Small intestine (tissue), 7 donors: ENCODE measurements at regions not wholly inside any gene's neighbourhood (a gene's known extent, or its start where the extent isn't known, plus 50 kb on each side); places are given as distances from the start of the nearest gene placed in this dataset.

ENCODE experiments used
- DNase-seq, 2 donors: peaks; one replicate each; pipeline versions ENCODE4 v3.0.0 to v3.0.0-alpha.2; 2013
- FAIRE-seq: peaks from 2 replicates; lab custom pipeline; 2012; peaks lifted over from hg19 to GRCh38; lab: Jason Lieb, UNC
- H3K27ac ChIP-seq, 3 donors: one replicate each; pipeline ENCODE4 v1.5.1; 2013; ENCODE audit warnings: low read length in 2 of 3, mild to moderate bottlenecking in 2 of 3, control low read depth in 1 of 3, inconsistent platforms in 1 of 3, low read depth in 1 of 3, moderate library complexity in 1 of 3
- H3K27me3 ChIP-seq, 3 donors: one replicate each; pipeline ENCODE4 v1.6.1; 2013; ENCODE audit warnings: low read length in 3 of 3, inconsistent platforms in 1 of 3; ENCODE audit not compliant: control insufficient read depth in 3 of 3, insufficient read depth in 3 of 3
- H3K36me3 ChIP-seq, 3 donors: one replicate each; pipeline ENCODE4 v1.6.1; 2013; ENCODE audit warnings: low read length in 3 of 3, inconsistent platforms in 1 of 3, low read depth in 1 of 3, mild to moderate bottlenecking in 1 of 3, moderate library complexity in 1 of 3; ENCODE audit not compliant: control insufficient read depth in 3 of 3, insufficient read depth in 2 of 3
- H3K4me1 ChIP-seq, 3 donors: one replicate each; pipeline ENCODE4 v1.6.1; 2013; ENCODE audit warnings: low read length in 2 of 3, inconsistent platforms in 1 of 3, low read depth in 1 of 3, mild to moderate bottlenecking in 1 of 3, moderate library complexity in 1 of 3; ENCODE audit not compliant: control insufficient read depth in 3 of 3, insufficient read depth in 2 of 3
- H3K4me3 ChIP-seq, 3 donors: one replicate each; pipeline ENCODE4 v1.5.1; 2013; ENCODE audit warnings: low read length in 3 of 3, control low read depth in 1 of 3, inconsistent platforms in 1 of 3, low read depth in 1 of 3, mild to moderate bottlenecking in 1 of 3, moderate library complexity in 1 of 3
- H3K9me3 ChIP-seq, 2 donors: one replicate each; pipeline ENCODE4 v1.6.1; 2013; ENCODE audit warnings: low read depth in 1 of 2, low read length in 1 of 2; ENCODE audit not compliant: control insufficient read depth in 2 of 2, insufficient read depth in 1 of 2
- WGBS, 3 donors: extraction: QIAGEN DNeasy Blood & Tissue Kit; methylation state at CpG; one replicate each; pipeline ENCODE4 v1.1.7; 2013; 5-methylcytosine and 5-hydroxymethylcytosine counted together
- donor health status: healthy with polysubstance abuse.
- donor health status: control.
- donor health status: control.
- donor health status: Bipolar disorder and iron deficiency.
- donor health status: healthy.

GRCh38 chr6:150729188-150729748 is 129.6 kb downstream of the PLEKHG1 start:
- H3K36me3 ChIP-seq, result peaks cover 0 to 5% (median 1%) of the 10 kb centered on the region in 3 donors
- H3K27me3 ChIP-seq, result no peaks in the 10 kb centered on the region
- H3K4me1 ChIP-seq, result no peaks in the 10 kb centered on the region
- no peak for FAIRE-seq
- no peak overlapping the region for H3K4me3 ChIP-seq
- H3K27ac ChIP-seq, result no peak overlapping the region
- DNase-seq, result no peak
- WGBS, 3 donors, result 89 to 94% (median 94%) methylated on average over 7 of the region's 7 CpGs
- H3K9me3 ChIP-seq, result no peaks in the 10 kb centered on the region

DNA sequence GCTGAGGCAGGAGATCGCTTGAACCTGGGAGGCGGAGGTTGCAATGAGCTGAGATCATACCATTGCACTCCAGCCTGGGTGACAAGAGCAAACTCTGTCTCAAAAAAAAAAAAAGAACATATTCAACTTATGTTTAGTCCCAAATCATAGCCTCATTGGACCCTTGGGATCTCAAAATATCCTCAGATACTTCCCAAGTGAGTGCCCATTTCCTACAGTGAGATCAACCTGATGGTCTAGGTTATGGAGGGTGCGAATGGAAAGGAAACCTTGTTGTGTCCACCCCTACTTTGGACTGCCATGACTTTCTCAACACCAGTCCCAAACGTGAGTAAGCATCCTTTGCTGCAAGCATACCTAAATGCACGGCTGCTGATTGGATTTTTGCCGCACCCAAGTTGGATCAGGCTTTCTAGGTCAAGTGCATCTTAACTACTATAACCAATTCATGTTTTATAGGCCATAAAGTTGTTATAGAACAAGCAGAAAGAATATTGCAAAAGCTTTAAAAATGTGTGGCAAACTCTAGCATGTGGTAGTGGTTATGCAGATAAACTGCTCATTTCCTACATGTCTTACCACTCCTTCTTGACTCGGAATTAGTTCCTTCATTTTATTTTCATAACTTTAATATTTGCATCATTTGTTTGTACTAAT is 131.2 kb downstream of the PLEKHG1 start:
- H3K4me3 ChIP-seq, result no peak overlapping the region
- no peaks in the 10 kb centered on the region for H3K4me1 ChIP-seq
- no peaks in the 10 kb centered on the region for H3K9me3 ChIP-seq
- no peak for DNase-seq
- H3K27ac ChIP-seq, result no peak overlapping the region
- no peaks in the 10 kb centered on the region for H3K27me3 ChIP-seq
- 89 to 92% (median 90%) methylated on average over 7 of the region's 7 CpGs for WGBS, 3 donors
- H3K36me3 ChIP-seq, result peaks cover 0 to 5% (median 2%) of the 10 kb centered on the region in 3 donors
- no peak for FAIRE-seq

- no peak overlapping the region for H3K4me3 ChIP-seq
- no peak for FAIRE-seq
- peaks cover 0 to 5% (median 2%) of the 10 kb centered on the region in 3 donors for H3K36me3 ChIP-seq
- H3K27ac ChIP-seq, result no peak overlapping the region
- no peaks in the 10 kb centered on the region for H3K4me1 ChIP-seq
- no peak for DNase-seq
- no peaks in the 10 kb centered on the region for H3K27me3 ChIP-seq
- WGBS, 3 donors, result 82 to 89% (median 88%) methylated on average over 12 of the region's 12 CpGs
- H3K9me3 ChIP-seq, result no peaks in the 10 kb centered on the region
Measured at GRCh38 chr6:150732765-150733539, 132.6 kb upstream of the MTHFD1L start.

DNA sequence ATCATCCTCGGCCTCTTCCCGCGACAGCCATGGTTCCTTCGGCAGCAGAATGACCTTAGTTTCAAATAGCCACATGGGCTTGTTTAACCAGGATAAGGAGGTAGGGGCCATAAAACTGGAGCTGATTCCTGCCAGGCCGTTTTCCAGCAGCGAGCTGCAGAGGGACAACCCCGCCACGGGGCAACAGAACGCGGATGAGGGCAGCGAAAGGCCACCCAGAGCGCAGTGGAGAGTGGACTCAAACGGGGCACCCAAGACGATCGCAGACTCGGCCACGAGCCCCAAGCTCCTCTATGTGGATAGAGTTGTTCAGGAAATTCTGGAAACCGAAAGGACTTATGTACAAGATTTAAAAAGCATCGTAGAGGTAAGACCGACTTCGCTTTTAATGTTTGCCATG is 131.8 kb upstream of the MTHFD1L start:
- no peak for FAIRE-seq
- Histone ChIP-seq H3K4me1 (no peaks in the 10 kb centered on the region), H3K27ac (no peak overlapping the region), H3K9me3 (no peaks in the 10 kb centered on the region), H3K27me3 (no peaks in the 10 kb centered on the region), H3K4me3 (no peak overlapping the region), H3K36me3 (peaks cover 0 to 5% (median 2%) of the 10 kb centered on the region in 3 donors)
- 93 to 96% (median 95%) methylated on average over 21 of the region's 21 CpGs for WGBS, 3 donors
- DNase-seq, result no peak

DNA sequence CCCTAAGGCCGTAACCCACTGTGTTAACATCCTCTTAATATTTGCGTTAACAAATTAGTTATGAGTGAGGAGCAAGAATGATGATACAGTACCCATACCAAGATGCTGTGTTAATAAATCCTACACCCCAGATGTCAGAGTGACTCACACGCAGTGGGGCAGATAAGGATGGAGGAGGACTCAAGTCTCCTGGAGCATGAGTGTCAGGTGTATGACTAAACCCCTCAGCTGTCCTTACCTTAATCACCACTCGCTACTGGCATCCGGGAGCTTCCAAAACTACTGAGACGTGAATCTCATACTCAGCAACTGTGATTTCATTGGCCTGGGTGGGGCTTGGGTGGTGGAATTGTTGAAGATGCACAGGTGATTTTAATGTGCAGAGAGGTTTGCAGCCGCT is 131.3 kb upstream of the MTHFD1L start:
- FAIRE-seq (no peak), DNase-seq (no peak)
- 91 to 94% (median 93%) methylated on average over 7 of the region's 7 CpGs for WGBS, 3 donors
- H3K4me1 ChIP-seq, result no peaks in the 10 kb centered on the region
- H3K9me3 ChIP-seq, result no peaks in the 10 kb centered on the region
- H3K27me3 ChIP-seq, result no peaks in the 10 kb centered on the region
- H3K36me3 ChIP-seq, result peaks cover 0 to 5% (median 2%) of the 10 kb centered on the region in 3 donors
- H3K27ac ChIP-seq, result no peak overlapping the region
- no peak overlapping the region for H3K4me3 ChIP-seq

- no peaks in the 10 kb centered on the region for H3K9me3 ChIP-seq
- no peaks in the 10 kb centered on the region for H3K27me3 ChIP-seq
- H3K36me3 ChIP-seq, result peaks cover 0 to 5% (median 2%) of the 10 kb centered on the region in 3 donors
- no peaks in the 10 kb centered on the region for H3K4me1 ChIP-seq
- DNase-seq (no peak), FAIRE-seq (no peak)
- WGBS, 3 donors, result 86 to 94% (median 92%) methylated on average over 3 of the region's 3 CpGs
- no peak overlapping the region for H3K27ac ChIP-seq
- H3K4me3 ChIP-seq, result no peak overlapping the region
Measured at GRCh38 chr6:150735341-150735851, 130.1 kb upstream of the MTHFD1L start.

GRCh38 chr6:150738092-150738629 is 127.3 kb upstream of the MTHFD1L start:
- 34 to 69% (median 49%) methylated on average over 6 of the region's 6 CpGs for WGBS, 3 donors
- Histone ChIP-seq H3K4me3 (no peak overlapping the region), H3K27ac (no peak overlapping the region), H3K9me3 (no peaks in the 10 kb centered on the region), H3K4me1 (no peaks in the 10 kb centered on the region), H3K27me3 (no peaks in the 10 kb centered on the region), H3K36me3 (peaks cover 0 to 5% (median 2%) of the 10 kb centered on the region in 3 donors)
- FAIRE-seq (no peak), DNase-seq (peak in 1 of 2 donors; percentile 37)

DNA sequence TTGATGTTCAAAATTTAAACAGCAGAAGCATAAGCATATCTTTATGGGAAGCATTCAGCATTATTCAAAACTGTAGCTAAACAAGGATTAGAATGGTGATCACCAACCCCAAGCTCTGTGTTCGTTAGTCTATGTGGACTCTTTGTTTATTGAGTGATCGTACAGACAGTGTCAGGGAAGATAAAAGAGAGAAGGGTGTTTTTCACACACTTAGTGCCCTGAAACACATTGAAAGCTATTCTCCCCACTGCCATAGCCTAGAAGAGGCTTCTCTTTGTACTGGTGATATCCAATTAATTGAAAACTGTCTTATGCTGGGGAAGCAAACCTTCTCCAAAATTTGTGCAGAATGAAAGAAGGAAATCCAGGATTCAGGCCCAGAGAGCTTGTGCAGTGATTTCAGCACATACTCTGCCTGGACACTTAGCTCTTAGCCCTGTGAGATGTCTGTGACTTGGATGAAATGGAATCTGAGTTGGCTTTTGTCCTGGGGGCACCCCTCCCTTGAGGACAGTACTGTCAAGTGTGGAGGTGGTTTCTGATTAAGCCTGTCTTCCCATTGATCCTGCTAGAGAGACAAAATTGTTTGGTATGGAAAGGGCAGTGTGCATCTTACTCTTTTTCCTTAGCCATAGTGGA is 125.7 kb upstream of the MTHFD1L start:
- Histone ChIP-seq H3K27ac (no peak overlapping the region), H3K27me3 (no peaks in the 10 kb centered on the region), H3K4me1 (no peaks in the 10 kb centered on the region), H3K36me3 (no peaks in the 10 kb centered on the region), H3K4me3 (no peak overlapping the region), H3K9me3 (no peaks in the 10 kb centered on the region)
- WGBS, 3 donors, result 71 to 79% (median 73%) methylated on average over 2 of the region's 2 CpGs
- DNase-seq (no peak), FAIRE-seq (no peak)
